IPS-NIHi11 (cell line): ENCODE measurements at regions not wholly inside any gene's neighbourhood (a gene's known extent, or its start where the extent isn't known, plus 50 kb on each side); places are given as distances from the start of the nearest gene placed in this dataset.

ENCODE experiments used
- DNase-seq: peaks from one replicate; pipeline ENCODE4 v3.0.0; 2012; ENCODE audit warnings: mixed read lengths, low spot score

GRCh38 chr17:69900101-69900500, 174.9 kb upstream of the KCNJ16 start:
- DNase-seq, result no peak

- no peak for DNase-seq
These were observed 174.2 kb upstream of the KCNJ16 start for GRCh38 chr17:69900829-69901228.

GRCh38 chr17:69906306-69906705, 168.7 kb upstream of the KCNJ16 start:
- no peak for DNase-seq

- no peak for DNase-seq
These were observed 167.7 kb upstream of the KCNJ16 start for GRCh38 chr17:69907132-69907847.

GRCh38 chr17:69908626-69909368, 166.2 kb upstream of the KCNJ16 start:
- DNase-seq, result no peak

- no peak for DNase-seq
These were observed 165.6 kb upstream of the KCNJ16 start for GRCh38 chr17:69909389-69909788.

- no peak for DNase-seq
These were observed 162.2 kb upstream of the KCNJ16 start for GRCh38 chr17:69912805-69913204.

GRCh38 chr17:69913216-69913615, 161.8 kb upstream of the KCNJ16 start:
- no peak for DNase-seq

- DNase-seq, result no peak
These were observed 161.4 kb upstream of the KCNJ16 start for GRCh38 chr17:69913616-69914015.

GRCh38 chr17:69914520-69914919, 160.5 kb upstream of the KCNJ16 start:
- DNase-seq, result no peak

- DNase-seq, result peak; percentile 29
These were observed 158.3 kb upstream of the KCNJ16 start for GRCh38 chr17:69916761-69917160.

GRCh38 chr17:69918164-69918563, 156.9 kb upstream of the KCNJ16 start:
- no peak for DNase-seq

GRCh38 chr17:69919789-69920188, 155.2 kb upstream of the KCNJ16 start:
- no peak for DNase-seq

- no peak for DNase-seq
These were observed 154.0 kb upstream of the KCNJ16 start for GRCh38 chr17:69921046-69921445.

GRCh38 chr17:69928611-69929010, 146.4 kb upstream of the KCNJ16 start:
- no peak for DNase-seq

GRCh38 chr17:69936996-69937395, 138.0 kb upstream of the KCNJ16 start:
- no peak for DNase-seq

GRCh38 chr17:69943058-69943457, 132.0 kb upstream of the KCNJ16 start:
- no peak for DNase-seq

GRCh38 chr17:69944406-69944805, 130.6 kb upstream of the KCNJ16 start:
- no peak for DNase-seq

- DNase-seq, result no peak
These were observed 129.3 kb upstream of the KCNJ16 start for GRCh38 chr17:69945698-69946185.

GRCh38 chr17:69947027-69947759, 127.8 kb upstream of the KCNJ16 start:
- no peak for DNase-seq

- DNase-seq, result no peak
These were observed 126.6 kb upstream of the KCNJ16 start for GRCh38 chr17:69948406-69948805.

GRCh38 chr17:69949496-69949895, 125.5 kb upstream of the KCNJ16 start:
- DNase-seq, result no peak
